Activated T-cell treated with anti-CD3 and anti-CD28 coated beads, Interleukin-2, amount 50 U/mL, for 72 hours (primary cell): ENCODE measurements at regions not wholly inside any gene's neighbourhood (a gene's known extent, or its start where the extent isn't known, plus 50 kb on each side); places are given as distances from the start of the nearest gene placed in this dataset.

ENCODE experiments used
- ATAC-seq, 2 donors: fragments of 150-1000 bp; cut with Tn5 transposase; replicated peaks in 1 of 2; 2 replicates each; pipeline ENCODE4 v1.10.0; 2021; ENCODE audit warnings: moderate library complexity in 2 of 2, mild to moderate bottlenecking in 1 of 2
- DNase-seq, 2 donors: peaks; one replicate each; pipeline ENCODE4 v3.0.0; 2021 to 2022; ENCODE audit warnings: mixed read lengths in 1 of 2
- H3K27ac Mint-ChIP-seq: one replicate; pipeline ENCODE4 v1.8.0; 2022; ENCODE audit warnings: mild to moderate bottlenecking, moderate library complexity, mixed read lengths
- H3K27me3 Mint-ChIP-seq: one replicate; pipeline ENCODE4 v1.8.0; 2022; ENCODE audit warnings: low read depth, mixed read lengths
- H3K36me3 Mint-ChIP-seq, 2 donors: one replicate each; pipeline ENCODE4 v1.8.0; 2022; ENCODE audit warnings: mixed read lengths in 2 of 2, mild to moderate bottlenecking in 1 of 2; ENCODE audit not compliant: insufficient read depth in 2 of 2
- H3K4me1 Mint-ChIP-seq: one replicate; pipeline ENCODE4 v1.8.0; 2022; ENCODE audit warnings: low read depth, mixed read lengths
- H3K4me3 Mint-ChIP-seq, 2 donors: one replicate each; pipeline ENCODE4 v1.8.0; 2022; ENCODE audit warnings: mild to moderate bottlenecking in 2 of 2, mixed read lengths in 2 of 2, moderate library complexity in 2 of 2
- H3K9me3 Mint-ChIP-seq, 2 donors: one replicate each; pipeline ENCODE4 v1.8.0; 2022; ENCODE audit warnings: mixed read lengths in 2 of 2

GRCh38 chr2:166613226-166613625, 119.2 kb upstream of the SCN7A start:
- peaks cover 20% of the 10 kb centered on the region for H3K4me1 Mint-ChIP-seq
- no peaks in the 10 kb centered on the region for H3K36me3 Mint-ChIP-seq
- DNase-seq (no peak), ATAC-seq (no peak)
- H3K9me3 Mint-ChIP-seq, result no peaks in the 10 kb centered on the region
- H3K27ac Mint-ChIP-seq, result no peak overlapping the region
- H3K27me3 Mint-ChIP-seq, result peaks cover 40% of the 10 kb centered on the region
- H3K4me3 Mint-ChIP-seq, result no peak overlapping the region

GRCh38 chr2:166612214-166612613, 118.2 kb upstream of the SCN7A start:
- no peak for DNase-seq
- Mint-ChIP-seq H3K36me3 (no peaks in the 10 kb centered on the region), H3K9me3 (no peaks in the 10 kb centered on the region), H3K27me3 (peaks cover 41% of the 10 kb centered on the region), H3K27ac (no peak overlapping the region), H3K4me1 (peaks cover 20% of the 10 kb centered on the region), H3K4me3 (no peak overlapping the region)
- no peak for ATAC-seq

GRCh38 chr2:166610913-166611305, 116.9 kb upstream of the SCN7A start:
- Mint-ChIP-seq H3K4me3 (peak overlapping the region; percentile 73 to 77), H3K36me3 (no peaks in the 10 kb centered on the region), H3K4me1 (peaks cover 20% of the 10 kb centered on the region), H3K27ac (no peak overlapping the region), H3K27me3 (peaks cover 41% of the 10 kb centered on the region), H3K9me3 (no peaks in the 10 kb centered on the region)
- ATAC-seq, result no peak
- DNase-seq, result no peak

- Mint-ChIP-seq H3K9me3 (no peaks in the 10 kb centered on the region), H3K4me3 (peak overlapping the region; percentile 77 to 80), H3K27ac (peak overlapping the region; percentile 7), H3K36me3 (no peaks in the 10 kb centered on the region), H3K27me3 (peaks cover 41% of the 10 kb centered on the region), H3K4me1 (peaks cover 20% of the 10 kb centered on the region)
- peak; percentile 5 to 18 for DNase-seq
- ATAC-seq, result peak; percentile 26 to 56
These were observed 116.3 kb upstream of the SCN7A start for GRCh38 chr2:166610180-166610912.

GRCh38 chr2:166609183-166609959, 115.3 kb upstream of the SCN7A start:
- DNase-seq, result no peak

GRCh38 chr2:166607880-166608279, 113.8 kb upstream of the SCN7A start:
- Mint-ChIP-seq H3K9me3 (no peaks in the 10 kb centered on the region), H3K4me3 (no peak overlapping the region), H3K36me3 (no peaks in the 10 kb centered on the region), H3K4me1 (peaks cover 20% of the 10 kb centered on the region), H3K27ac (no peak overlapping the region), H3K27me3 (peaks cover 41% of the 10 kb centered on the region)
- ATAC-seq (no peak), DNase-seq (no peak)

More at GRCh38 chr2:166609183-166609959, 115.3 kb upstream of the SCN7A start:
- Mint-ChIP-seq H3K27ac (no peak overlapping the region), H3K4me1 (peaks cover 20% of the 10 kb centered on the region), H3K4me3 (no peak overlapping the region), H3K27me3 (peaks cover 41% of the 10 kb centered on the region), H3K36me3 (no peaks in the 10 kb centered on the region), H3K9me3 (no peaks in the 10 kb centered on the region)
- no peak for ATAC-seq

- H3K4me3 Mint-ChIP-seq, result no peak overlapping the region
- H3K27me3 Mint-ChIP-seq, result no peaks in the 10 kb centered on the region
- H3K27ac Mint-ChIP-seq, result no peak overlapping the region
These were observed 99.4 kb upstream of the SCN7A start for GRCh38 chr2:166593403-166593802.

GRCh38 chr2:166592750-166593149, 98.7 kb upstream of the SCN7A start:
- no peak overlapping the region for H3K4me3 Mint-ChIP-seq
- no peaks in the 10 kb centered on the region for H3K4me1 Mint-ChIP-seq
- H3K27me3 Mint-ChIP-seq, result no peaks in the 10 kb centered on the region
- H3K27ac Mint-ChIP-seq, result no peak overlapping the region
- ATAC-seq, result no peak
- no peak for DNase-seq
- peaks cover 2 to 4% of the 10 kb centered on the region in 2 donors for H3K9me3 Mint-ChIP-seq
- peaks cover 0 to 2% of the 10 kb centered on the region in 2 donors for H3K36me3 Mint-ChIP-seq

More at GRCh38 chr2:166593403-166593802, 99.4 kb upstream of the SCN7A start:
- Mint-ChIP-seq H3K36me3 (peaks cover 0 to 2% of the 10 kb centered on the region in 2 donors), H3K4me1 (no peaks in the 10 kb centered on the region), H3K9me3 (peaks cover 2 to 4% of the 10 kb centered on the region in 2 donors)
- no peak for DNase-seq
- ATAC-seq, result no peak

GRCh38 chr2:166591226-166591625, 97.2 kb upstream of the SCN7A start:
- ATAC-seq (no peak), DNase-seq (no peak)
- H3K4me1 Mint-ChIP-seq, result no peaks in the 10 kb centered on the region
- peaks cover 1 to 2% of the 10 kb centered on the region in 2 donors for H3K9me3 Mint-ChIP-seq
- peaks cover 0 to 2% of the 10 kb centered on the region in 2 donors for H3K36me3 Mint-ChIP-seq
- no peak overlapping the region for H3K27ac Mint-ChIP-seq
- no peak overlapping the region for H3K4me3 Mint-ChIP-seq
- H3K27me3 Mint-ChIP-seq, result no peaks in the 10 kb centered on the region

GRCh38 chr2:166573391-166573790, 79.3 kb upstream of the SCN7A start:
- no peak overlapping the region for H3K4me3 Mint-ChIP-seq
- no peaks in the 10 kb centered on the region for H3K36me3 Mint-ChIP-seq
- DNase-seq (no peak), ATAC-seq (no peak)
- H3K9me3 Mint-ChIP-seq, result peaks cover 0 to 3% of the 10 kb centered on the region in 2 donors
- no peaks in the 10 kb centered on the region for H3K27me3 Mint-ChIP-seq
- H3K27ac Mint-ChIP-seq, result no peak overlapping the region
- no peaks in the 10 kb centered on the region for H3K4me1 Mint-ChIP-seq

GRCh38 chr2:166572937-166573336, 78.9 kb upstream of the SCN7A start:
- H3K27me3 Mint-ChIP-seq, result no peaks in the 10 kb centered on the region
- DNase-seq (no peak), ATAC-seq (no peak)
- no peaks in the 10 kb centered on the region for H3K36me3 Mint-ChIP-seq
- H3K27ac Mint-ChIP-seq, result no peak overlapping the region
- H3K4me3 Mint-ChIP-seq, result no peak overlapping the region
- peaks cover 0 to 3% of the 10 kb centered on the region in 2 donors for H3K9me3 Mint-ChIP-seq
- H3K4me1 Mint-ChIP-seq, result no peaks in the 10 kb centered on the region

- DNase-seq, result no peak
- Mint-ChIP-seq H3K27me3 (no peaks in the 10 kb centered on the region), H3K27ac (no peak overlapping the region), H3K4me1 (no peaks in the 10 kb centered on the region), H3K4me3 (no peak overlapping the region), H3K36me3 (no peaks in the 10 kb centered on the region), H3K9me3 (no peaks in the 10 kb centered on the region)
- no peak for ATAC-seq
These were observed 74.4 kb upstream of the SCN7A start for GRCh38 chr2:166568409-166568808.

GRCh38 chr2:166565501-166565900, 71.5 kb upstream of the SCN7A start:
- DNase-seq (no peak), ATAC-seq (no peak)
- no peaks in the 10 kb centered on the region for H3K9me3 Mint-ChIP-seq
- no peaks in the 10 kb centered on the region for H3K36me3 Mint-ChIP-seq
- H3K4me1 Mint-ChIP-seq, result no peaks in the 10 kb centered on the region
- H3K27me3 Mint-ChIP-seq, result no peaks in the 10 kb centered on the region
- no peak overlapping the region for H3K27ac Mint-ChIP-seq
- no peak overlapping the region for H3K4me3 Mint-ChIP-seq
